OCI-LY7 (cell line): ENCODE measurements at regions not wholly inside any gene's neighbourhood (a gene's known extent, or its start where the extent isn't known, plus 50 kb on each side); places are given as distances from the start of the nearest gene placed in this dataset.

Experiments used
- BruUV-seq: library from RNA; stranded (reverse); fragments of 400-500 nt; replicated peaks from 2 replicates; lab custom pipeline; 2021; lab: Mats Ljungman, UMichigan
- CTCF ChIA-PET: fragments of 300-600 bp; sonication (Branson Sonifier 250); formaldehyde crosslinking; loops from one replicate; lab custom pipeline; 2022; ENCODE audit warnings: antibody characterized with exemption; ENCODE audit not compliant: unreplicated experiment; lab: Charles Lee
- POLR2A ChIA-PET: fragments of 300-600 bp; sonication (Branson Sonifier 250); formaldehyde crosslinking; loops from one replicate; lab custom pipeline; 2022; ENCODE audit warnings: antibody characterized with exemption; lab: Charles Lee
- DNase-seq: peaks from one replicate; pipeline ENCODE4 v3.0.0-alpha.2; 2015; ENCODE audit warnings: low spot score
- H2AFZ ChIP-seq: fragments of 200-600 bp; sonication (generic), shearing (Covaris generic); 2 replicates; pipeline ENCODE4 v1.6.1; 2014; ENCODE audit warnings: mild to moderate bottlenecking, antibody characterized with exemption, low read length, moderate library complexity
- H3K27ac ChIP-seq: fragments of 200-600 bp; sonication (generic); 2 replicates; pipeline ENCODE4 v1.5.1; 2014; ENCODE audit warnings: mixed run types, low read depth, mild to moderate bottlenecking, moderate library complexity, low read length, inconsistent platforms; ENCODE audit not compliant: poor library complexity, severe bottlenecking
- H3K36me3 ChIP-seq: fragments of 200-600 bp; sonication (generic); 2 replicates; pipeline ENCODE4 v1.6.1; 2014; ENCODE audit warnings: mild to moderate bottlenecking, antibody characterized with exemption, low read length, moderate library complexity, mixed read lengths; ENCODE audit not compliant: insufficient read depth
- H3K4me1 ChIP-seq: fragments of 200-600 bp; sonication (generic); 2 replicates; pipeline ENCODE4 v1.5.1; 2014; ENCODE audit warnings: mild to moderate bottlenecking, low read length; ENCODE audit not compliant: insufficient read depth, poor library complexity, severe bottlenecking
- H3K4me2 ChIP-seq: fragments of 200-600 bp; sonication (generic); 2 replicates; pipeline ENCODE4 v1.6.1; 2014; ENCODE audit warnings: mild to moderate bottlenecking, low read length
- H3K4me3 ChIP-seq: fragments of 200-600 bp; sonication (generic); 2 replicates; pipeline ENCODE4 v1.5.1; 2014; ENCODE audit warnings: mild to moderate bottlenecking, low read depth, low read length; ENCODE audit not compliant: poor library complexity, severe bottlenecking
- H3K79me2 ChIP-seq: fragments of 200-600 bp; sonication (generic); 2 replicates; pipeline ENCODE4 v1.6.1; 2016; ENCODE audit warnings: low read depth, mild to moderate bottlenecking, low read length, moderate library complexity, mixed read lengths; ENCODE audit not compliant: insufficient read depth
- H3K9me2 ChIP-seq: fragments of 200-600 bp; sonication (generic); 2 replicates; pipeline ENCODE4 v1.6.1; 2016; ENCODE audit warnings: mild to moderate bottlenecking, low read length, mixed read lengths; ENCODE audit not compliant: insufficient read depth
- H3K9me3 ChIP-seq: fragments of 200-600 bp; sonication (generic); 2 replicates; pipeline ENCODE4 v1.6.1; 2014; ENCODE audit warnings: mild to moderate bottlenecking, mixed run types, low read length, mixed read lengths
- H4K20me1 ChIP-seq: fragments of 200-600 bp; sonication (generic); 2 replicates; pipeline ENCODE4 v1.6.1; 2014; ENCODE audit warnings: mild to moderate bottlenecking, antibody characterized with exemption, low read length, moderate library complexity, mixed read lengths; ENCODE audit not compliant: insufficient read depth
- EZH2phosphoT487 ChIP-seq: fragments of 200-600 bp; sonication (generic); IDR thresholded peaks from 2 replicates; pipeline ENCODE4 v1.6.1; 2018; ENCODE audit warnings: low read depth, borderline replicate concordance, mild to moderate bottlenecking, mixed run types, antibody characterized with exemption, low read length, moderate library complexity, mixed read lengths
- intact Hi-C: fragments of 100-400 bp; cut with micrococcal nuclease; formaldehyde crosslinking; loops from one replicate; pipeline ENCODE4 v1.10.0; 2022; ENCODE audit not compliant: unreplicated experiment
- TF ChIP-seq, protein P1 (sequence below): fragments of 200-600 bp; sonication (generic); conservative IDR thresholded peaks from 2 replicates; pipeline ENCODE4 v1.5.1; 2014; ENCODE audit warnings: mild to moderate bottlenecking, antibody characterized with exemption, low read length, moderate library complexity, mixed read lengths

GRCh38 chr2:219728991-219729487, 101.6 kb downstream of the SLC4A3 start:
- DNase-seq: no peak
- ChIA-PET POLR2A (interaction anchor here (0.5 to 0.9 kb wide), 2 partner anchors 31 to 58 kb away, joined by 3 read pairs; no protein-coding TSS in a partner anchor), CTCF (no interaction called here)
- Histone ChIP-seq H3K9me3 (no peaks in the 10 kb centered on the region), H3K4me1 (no peaks in the 10 kb centered on the region), H3K27ac (no peak overlapping the region), H3K4me2 (no peak overlapping the region), H3K9me2 (no peaks in the 10 kb centered on the region), H3K4me3 (no peak overlapping the region), H3K36me3 (no peaks in the 10 kb centered on the region), H4K20me1 (no peaks in the 10 kb centered on the region), H3K79me2 (no peaks in the 10 kb centered on the region), H2AFZ (no peak overlapping the region)
- intact Hi-C loops: no loop called here
- TF ChIP-seq, protein P1, sequence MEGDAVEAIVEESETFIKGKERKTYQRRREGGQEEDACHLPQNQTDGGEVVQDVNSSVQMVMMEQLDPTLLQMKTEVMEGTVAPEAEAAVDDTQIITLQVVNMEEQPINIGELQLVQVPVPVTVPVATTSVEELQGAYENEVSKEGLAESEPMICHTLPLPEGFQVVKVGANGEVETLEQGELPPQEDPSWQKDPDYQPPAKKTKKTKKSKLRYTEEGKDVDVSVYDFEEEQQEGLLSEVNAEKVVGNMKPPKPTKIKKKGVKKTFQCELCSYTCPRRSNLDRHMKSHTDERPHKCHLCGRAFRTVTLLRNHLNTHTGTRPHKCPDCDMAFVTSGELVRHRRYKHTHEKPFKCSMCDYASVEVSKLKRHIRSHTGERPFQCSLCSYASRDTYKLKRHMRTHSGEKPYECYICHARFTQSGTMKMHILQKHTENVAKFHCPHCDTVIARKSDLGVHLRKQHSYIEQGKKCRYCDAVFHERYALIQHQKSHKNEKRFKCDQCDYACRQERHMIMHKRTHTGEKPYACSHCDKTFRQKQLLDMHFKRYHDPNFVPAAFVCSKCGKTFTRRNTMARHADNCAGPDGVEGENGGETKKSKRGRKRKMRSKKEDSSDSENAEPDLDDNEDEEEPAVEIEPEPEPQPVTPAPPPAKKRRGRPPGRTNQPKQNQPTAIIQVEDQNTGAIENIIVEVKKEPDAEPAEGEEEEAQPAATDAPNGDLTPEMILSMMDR: no peak
- no peak for TF ChIP-seq EZH2phosphoT487
- no TSS peak for BruUV-seq

DNA sequence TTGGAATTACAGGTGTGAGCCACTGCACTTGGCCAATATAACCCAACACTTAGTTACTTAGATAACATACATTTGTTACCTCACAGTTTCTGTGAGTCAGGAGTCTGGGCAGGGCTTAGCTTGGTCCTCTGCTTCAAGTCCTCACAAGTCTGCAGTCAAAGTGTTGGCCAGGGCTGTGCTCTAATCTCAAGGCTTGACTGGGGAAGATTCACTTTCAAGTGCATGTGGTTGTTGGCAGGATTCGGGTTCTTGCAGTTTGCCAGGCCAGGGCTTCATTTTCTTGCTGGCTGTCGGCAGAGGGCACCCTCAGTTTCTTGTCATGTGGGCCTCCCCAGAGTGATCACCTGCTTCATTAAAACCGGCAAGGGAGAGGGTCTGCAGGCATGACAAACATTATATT, 103.7 kb downstream of the SLC4A3 start:
- H4K20me1 ChIP-seq: no peaks in the 10 kb centered on the region
- no peaks in the 10 kb centered on the region for H3K9me3 ChIP-seq
- no peaks in the 10 kb centered on the region for H3K9me2 ChIP-seq
- no TSS peak for BruUV-seq
- DNase-seq: no peak
- H3K4me1 ChIP-seq: no peaks in the 10 kb centered on the region
- intact Hi-C loops: loop anchor here (10.0 kb wide), 2 partner anchors 264 to 954 kb away; no protein-coding TSS in a partner anchor
- no peak overlapping the region for H3K27ac ChIP-seq
- CTCF ChIA-PET: no interaction called here
- POLR2A ChIA-PET: no interaction called here
- H2AFZ ChIP-seq: no peak overlapping the region
- H3K79me2 ChIP-seq: no peaks in the 10 kb centered on the region
- no peaks in the 10 kb centered on the region for H3K36me3 ChIP-seq
- no peak overlapping the region for H3K4me3 ChIP-seq
- no peak overlapping the region for H3K4me2 ChIP-seq
- TF ChIP-seq, protein P1: no peak
- TF ChIP-seq EZH2phosphoT487: no peak

GRCh38 chr2:219733106-219733505, 105.7 kb downstream of the SLC4A3 start:
- ChIA-PET CTCF (no interaction called here), POLR2A (interaction anchor here (1.3 kb wide), 1 partner anchor 36 kb away, joined by 3 read pairs; no protein-coding TSS in a partner anchor)
- Histone ChIP-seq H3K9me3 (no peaks in the 10 kb centered on the region), H3K27ac (no peak overlapping the region), H3K9me2 (no peaks in the 10 kb centered on the region), H2AFZ (no peak overlapping the region), H3K4me3 (no peak overlapping the region), H4K20me1 (no peaks in the 10 kb centered on the region), H3K79me2 (no peaks in the 10 kb centered on the region), H3K4me1 (no peaks in the 10 kb centered on the region), H3K36me3 (no peaks in the 10 kb centered on the region), H3K4me2 (no peak overlapping the region)
- TF ChIP-seq EZH2phosphoT487: no peak
- BruUV-seq: no TSS peak
- DNase-seq: no peak
- intact Hi-C loops: loop anchor here (10.0 kb wide), 2 partner anchors 262 to 952 kb away; no protein-coding TSS in a partner anchor
